GM19240 (cell line): ENCODE measurements at regions not wholly inside any gene's neighbourhood (a gene's known extent, or its start where the extent isn't known, plus 50 kb on each side); places are given as distances from the start of the nearest gene placed in this dataset.

Experiments
- DNase-seq: peaks from one replicate; pipeline ENCODE4 v3.0.0; 2011; ENCODE audit warnings: low spot score; ENCODE audit not compliant: insufficient read length

- no peak for DNase-seq
Observed at GRCh38 chr9:107064378-107064777, 201.4 kb downstream of the ZNF462 start.

GRCh38 chr9:107065549-107065948 is 202.6 kb downstream of the ZNF462 start:
- no peak for DNase-seq

- no peak for DNase-seq
Observed at GRCh38 chr9:107067739-107068416, 204.9 kb downstream of the ZNF462 start.

GRCh38 chr9:107068581-107068980 is 205.6 kb downstream of the ZNF462 start:
- DNase-seq = no peak

- no peak for DNase-seq
Observed at GRCh38 chr9:107070586-107070985, 207.6 kb downstream of the ZNF462 start.

GRCh38 chr9:107078061-107078460 is 205.0 kb upstream of the RAD23B start:
- DNase-seq = no peak

GRCh38 chr9:107079589-107079988 is 203.5 kb upstream of the RAD23B start:
- no peak for DNase-seq

- no peak for DNase-seq
Observed at GRCh38 chr9:107080130-107080529, 202.9 kb upstream of the RAD23B start.

- DNase-seq = no peak
Observed at GRCh38 chr9:107086460-107086859, 196.6 kb upstream of the RAD23B start.

GRCh38 chr9:107087222-107087621 is 195.9 kb upstream of the RAD23B start:
- DNase-seq = no peak

- DNase-seq = no peak
Observed at GRCh38 chr9:107090218-107090617, 192.9 kb upstream of the RAD23B start.

GRCh38 chr9:107093365-107094060 is 189.6 kb upstream of the RAD23B start:
- no peak for DNase-seq

GRCh38 chr9:107094370-107094769 is 188.7 kb upstream of the RAD23B start:
- no peak for DNase-seq

GRCh38 chr9:107100591-107100990 is 182.5 kb upstream of the RAD23B start:
- DNase-seq = no peak

- no peak for DNase-seq
Observed at GRCh38 chr9:107102011-107102410, 181.1 kb upstream of the RAD23B start.

- no peak for DNase-seq
Observed at GRCh38 chr9:107103621-107104020, 179.5 kb upstream of the RAD23B start.

- DNase-seq = no peak
Observed at GRCh38 chr9:107105784-107106183, 177.3 kb upstream of the RAD23B start.

- no peak for DNase-seq
Observed at GRCh38 chr9:107106416-107106815, 176.7 kb upstream of the RAD23B start.

GRCh38 chr9:107108342-107109130 is 174.5 kb upstream of the RAD23B start:
- no peak for DNase-seq

GRCh38 chr9:107109324-107109723 is 173.8 kb upstream of the RAD23B start:
- no peak for DNase-seq

GRCh38 chr9:107110153-107110552 is 172.9 kb upstream of the RAD23B start:
- DNase-seq = no peak

- no peak for DNase-seq
Observed at GRCh38 chr9:107112707-107113243, 170.3 kb upstream of the RAD23B start.
